Keratinocyte (primary cell): ENCODE measurements at regions not wholly inside any gene's neighbourhood (a gene's known extent, or its start where the extent isn't known, plus 50 kb on each side); places are given as distances from the start of the nearest gene placed in this dataset.

ENCODE experiments used
- EZH2 ChIP-seq: IDR thresholded peaks from one replicate; pipeline ENCODE4 v1.6.1; 2012; ENCODE audit warnings: inconsistent platforms, mild to moderate bottlenecking, low read length, moderate library complexity
- TF ChIP-seq, protein P1 (sequence below), 3 experiments: IDR thresholded peaks in 1 of 3; conservative IDR thresholded peaks in 1 of 3; optimal IDR thresholded peaks in 1 of 3; 2 replicates in 2 of 3; 3 replicates in 1 of 3; pipeline versions ENCODE3 to v1.5.1; 2011; ENCODE audit warnings: low read length in 3 of 3, mild to moderate bottlenecking in 3 of 3, moderate library complexity in 2 of 3, control low read depth in 1 of 3, inconsistent platforms in 1 of 3; ENCODE audit not compliant: insufficient read depth in 2 of 3; ENCODE audit errors: extremely low read depth in 1 of 3

- TF ChIP-seq, protein P1, sequence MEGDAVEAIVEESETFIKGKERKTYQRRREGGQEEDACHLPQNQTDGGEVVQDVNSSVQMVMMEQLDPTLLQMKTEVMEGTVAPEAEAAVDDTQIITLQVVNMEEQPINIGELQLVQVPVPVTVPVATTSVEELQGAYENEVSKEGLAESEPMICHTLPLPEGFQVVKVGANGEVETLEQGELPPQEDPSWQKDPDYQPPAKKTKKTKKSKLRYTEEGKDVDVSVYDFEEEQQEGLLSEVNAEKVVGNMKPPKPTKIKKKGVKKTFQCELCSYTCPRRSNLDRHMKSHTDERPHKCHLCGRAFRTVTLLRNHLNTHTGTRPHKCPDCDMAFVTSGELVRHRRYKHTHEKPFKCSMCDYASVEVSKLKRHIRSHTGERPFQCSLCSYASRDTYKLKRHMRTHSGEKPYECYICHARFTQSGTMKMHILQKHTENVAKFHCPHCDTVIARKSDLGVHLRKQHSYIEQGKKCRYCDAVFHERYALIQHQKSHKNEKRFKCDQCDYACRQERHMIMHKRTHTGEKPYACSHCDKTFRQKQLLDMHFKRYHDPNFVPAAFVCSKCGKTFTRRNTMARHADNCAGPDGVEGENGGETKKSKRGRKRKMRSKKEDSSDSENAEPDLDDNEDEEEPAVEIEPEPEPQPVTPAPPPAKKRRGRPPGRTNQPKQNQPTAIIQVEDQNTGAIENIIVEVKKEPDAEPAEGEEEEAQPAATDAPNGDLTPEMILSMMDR (optimal IDR thresholded peaks at IDR 0.05 in 1 of 3, IDR thresholded peaks at IDR 0.05 in 1 of 3, conservative IDR thresholded peaks at IDR 0.05 in 1 of 3; ENCODE audit: extremely low read depth in 1 of 3, insufficient read depth in 2 of 3, low read length in 3 of 3) = peak in 2 of 3 experiments; percentile 42 to 52
- no peak for TF ChIP-seq EZH2
Measured at GRCh38 chr1:88595355-88596002, 88.6 kb upstream of the PKN2 start.
